GM18858 (cell line): ENCODE measurements at regions not wholly inside any gene's neighbourhood (a gene's known extent, or its start where the extent isn't known, plus 50 kb on each side); places are given as distances from the start of the nearest gene placed in this dataset.

ENCODE experiments used
- ATAC-seq: cut with Tn5 transposase; IDR thresholded peaks from one replicate; pipeline ENCODE4 v1.9.1; 2021; ENCODE audit not compliant: unreplicated experiment

- no peak for ATAC-seq
These were observed 157.5 kb upstream of the FAM9B start for GRCh38 chrX:9191392-9191791.

GRCh38 chrX:9195199-9195880, 161.4 kb upstream of the FAM9B start:
- no peak for ATAC-seq

GRCh38 chrX:9196961-9197640, 163.2 kb upstream of the FAM9B start:
- no peak for ATAC-seq

DNA sequence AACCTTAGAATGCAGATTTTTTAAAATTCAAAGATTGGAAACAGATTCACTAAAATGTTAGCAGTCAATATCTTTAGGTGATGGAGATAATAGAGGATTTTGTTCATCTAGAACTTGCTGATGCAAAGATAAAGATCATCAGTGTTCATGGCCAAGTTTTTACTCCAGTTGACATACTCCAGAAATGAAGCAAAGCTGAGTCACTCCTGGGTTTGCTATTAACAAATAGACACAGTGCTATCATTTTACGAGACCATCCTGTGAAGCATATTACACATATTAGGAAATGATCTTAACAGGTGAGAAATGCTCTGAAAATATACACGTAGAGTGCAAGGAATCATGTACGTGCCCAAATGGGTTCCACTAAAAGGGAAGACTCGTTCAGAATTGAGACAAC, 170.6 kb upstream of the FAM9B start:
- ATAC-seq, result no peak

GRCh38 chrX:9205599-9206223, 171.8 kb upstream of the FAM9B start:
- no peak for ATAC-seq

DNA sequence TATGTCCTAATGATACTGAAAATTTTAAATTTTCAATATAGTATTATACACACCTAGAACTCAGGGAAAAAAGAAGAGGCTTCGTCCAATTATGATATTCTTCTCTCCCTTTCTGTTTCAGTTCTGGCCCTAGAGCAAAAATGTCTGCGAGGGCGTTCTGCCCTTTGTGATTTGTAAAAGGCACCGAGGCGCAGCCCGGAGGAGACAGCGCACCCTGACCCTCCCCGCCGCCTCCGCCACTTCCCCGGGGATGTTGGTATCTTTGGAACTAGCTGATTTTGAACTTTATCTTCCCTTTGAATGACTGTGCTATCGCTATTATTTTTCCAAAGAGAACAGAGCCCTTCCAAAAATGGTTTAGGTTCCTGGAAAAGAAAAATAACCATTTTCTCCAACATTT, 173.2 kb upstream of the FAM9B start:
- no peak for ATAC-seq

DNA sequence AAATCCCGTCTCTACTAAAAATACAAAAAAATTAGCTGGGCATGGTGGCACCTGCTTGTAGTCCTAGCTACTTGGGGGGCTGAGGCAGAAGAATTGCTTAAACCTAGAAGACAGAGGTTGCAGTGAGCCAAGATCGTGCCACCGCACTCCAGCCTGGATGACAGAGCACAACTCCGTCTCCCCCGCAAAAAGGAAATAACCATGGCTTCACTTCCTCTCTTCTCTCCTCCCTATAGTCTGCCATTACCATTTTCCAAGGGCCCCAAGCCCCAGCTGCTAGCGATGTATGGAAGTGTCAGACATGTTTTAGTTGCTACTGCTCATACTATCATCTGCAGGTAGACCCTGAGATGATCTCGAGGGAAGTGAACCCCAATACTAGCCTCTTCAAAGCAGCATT, 177.3 kb upstream of the FAM9B start:
- ATAC-seq, result no peak

DNA sequence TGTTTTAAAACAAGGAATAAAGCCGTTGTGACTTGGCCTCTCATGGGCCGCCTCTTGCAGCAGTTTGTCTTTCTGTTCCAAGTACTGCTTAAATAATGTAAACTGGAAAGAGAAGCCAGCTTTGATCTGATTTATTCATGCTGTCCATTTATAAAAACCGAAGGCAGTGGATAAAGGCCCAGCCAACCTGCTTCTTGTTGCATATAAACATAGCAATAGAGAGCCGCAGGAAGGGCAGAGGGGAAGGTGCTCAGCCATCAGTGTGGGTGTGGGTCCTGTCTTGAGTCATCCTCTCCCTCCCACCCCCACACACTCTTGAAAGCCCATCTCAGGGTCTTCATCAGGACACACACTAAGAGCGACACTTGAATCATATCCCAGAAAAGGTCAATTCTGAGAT, 187.9 kb upstream of the FAM9B start:
- no peak for ATAC-seq

DNA sequence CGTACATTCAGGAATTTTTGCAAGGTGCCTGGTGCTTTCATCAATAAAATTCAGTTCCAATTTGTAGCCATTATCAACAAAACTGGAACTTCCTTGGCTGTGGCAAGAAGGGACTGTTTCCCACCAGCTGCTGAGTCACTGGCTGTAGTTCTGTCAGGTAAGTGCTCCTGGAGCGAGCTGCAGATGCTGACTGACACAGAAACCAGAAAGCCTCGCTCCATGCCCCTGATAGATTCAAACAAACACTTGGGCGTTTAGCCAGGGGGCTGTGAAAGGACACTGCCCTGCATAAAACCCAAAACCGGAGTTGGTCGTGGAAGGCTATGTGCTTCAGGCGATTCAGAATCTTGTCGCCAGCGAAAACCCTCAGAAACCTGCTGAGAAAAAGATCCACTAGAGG, 188.4 kb upstream of the FAM9B start:
- no peak for ATAC-seq

GRCh38 chrX:9227276-9227675, 193.3 kb upstream of the FAM9B start:
- no peak for ATAC-seq

DNA sequence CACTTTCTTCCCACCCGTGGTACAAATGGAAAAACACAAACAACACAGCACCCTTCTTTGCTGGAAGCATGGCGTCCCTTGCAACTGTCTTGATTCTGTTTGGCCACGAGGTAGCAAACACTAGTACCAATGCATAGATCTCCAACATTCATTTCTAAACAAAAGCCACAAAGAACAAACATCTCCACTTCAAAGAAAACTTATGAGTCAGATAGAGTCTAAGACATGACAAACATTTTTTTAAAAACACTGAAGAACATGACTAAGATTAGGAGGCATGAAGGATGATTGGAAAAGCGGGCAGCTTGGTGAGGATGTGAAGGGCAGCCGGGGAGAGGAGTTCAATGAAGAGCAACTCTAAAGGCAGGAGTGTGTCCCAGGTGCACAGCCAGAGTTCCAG, 197.6 kb upstream of the FAM9B start:
- no peak for ATAC-seq

GRCh38 chrX:9233141-9233540, 199.2 kb upstream of the FAM9B start:
- no peak for ATAC-seq

DNA sequence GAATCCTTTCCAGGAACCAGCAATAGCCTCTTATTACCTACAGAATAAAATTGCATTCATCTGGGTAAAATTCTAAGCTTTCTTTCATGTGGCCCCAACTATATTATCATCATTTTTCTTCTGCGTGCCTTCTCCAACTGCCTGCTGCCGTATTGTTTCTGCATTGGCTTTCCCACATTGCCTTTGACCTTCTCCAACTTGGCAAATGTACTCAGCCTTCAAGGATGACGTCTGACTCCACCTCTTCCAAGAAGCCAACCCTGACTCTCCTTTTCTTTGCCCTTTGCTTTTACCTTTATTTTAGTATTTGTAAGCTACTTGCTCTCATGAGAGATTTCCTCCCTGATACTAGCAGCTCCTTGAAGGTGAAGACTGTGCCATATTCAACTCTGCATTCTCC, 200.4 kb upstream of the FAM9B start:
- no peak for ATAC-seq

GRCh38 chrX:9235722-9236121, 201.8 kb upstream of the FAM9B start:
- no peak for ATAC-seq

DNA sequence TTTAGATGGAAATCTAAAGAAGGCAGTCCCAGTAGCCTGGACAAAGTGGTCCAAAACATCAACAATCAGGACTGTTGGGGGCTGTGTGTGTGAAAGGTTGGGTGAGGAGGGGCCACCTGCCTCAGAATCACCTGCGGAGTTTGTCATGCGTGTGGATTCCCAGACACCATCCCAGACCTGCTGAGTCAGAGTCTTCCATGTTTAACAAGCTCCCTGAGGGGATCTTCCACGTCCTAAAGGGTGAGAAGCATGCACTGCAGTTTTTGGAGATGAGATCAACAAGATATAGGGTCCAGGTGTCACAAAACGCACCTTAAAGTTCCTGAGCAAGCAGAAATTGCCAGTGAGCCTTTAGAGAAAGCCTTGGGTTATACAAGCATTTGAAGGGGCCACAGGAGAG, 207.0 kb upstream of the FAM9B start:
- no peak for ATAC-seq

GRCh38 chrX:9241427-9241826, 207.5 kb upstream of the FAM9B start:
- ATAC-seq, result no peak

DNA sequence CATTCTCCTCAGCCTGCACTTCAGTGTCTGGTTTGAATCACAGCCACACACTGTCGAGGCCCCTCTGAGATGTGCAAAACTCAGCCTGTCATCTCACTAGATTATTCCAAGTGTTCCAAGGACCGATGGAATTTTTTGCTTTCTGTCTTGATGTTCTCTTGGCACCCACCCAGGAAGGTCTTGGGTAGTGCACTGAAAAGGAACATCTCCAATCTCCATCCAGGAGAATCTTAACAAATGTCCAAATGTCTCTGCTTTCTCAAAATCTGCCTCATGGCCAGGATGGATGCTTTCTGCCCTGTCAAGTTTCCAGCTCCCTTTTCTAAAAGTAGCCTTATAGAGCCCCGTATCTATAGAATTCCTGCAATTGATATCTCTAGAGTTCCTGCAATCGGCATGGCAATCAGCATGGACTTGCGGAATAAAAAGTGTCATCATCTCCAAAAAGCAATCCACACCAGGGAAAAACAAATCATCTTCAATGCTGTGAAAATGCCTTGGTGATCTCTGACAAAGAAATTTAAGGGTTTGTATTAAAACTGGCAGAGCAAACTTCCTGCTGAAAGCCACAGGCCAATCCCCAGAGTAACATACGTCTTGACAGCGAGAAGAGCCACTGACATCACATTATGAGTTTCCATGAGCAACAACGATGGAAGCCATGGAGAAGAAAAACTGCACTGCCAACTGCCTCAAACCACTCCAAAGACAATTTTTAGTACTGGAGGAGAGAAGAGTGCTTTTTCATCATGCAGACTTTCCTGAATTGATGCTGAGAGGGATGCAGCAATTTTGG, 215.3 kb upstream of the FAM9B start:
- no peak for ATAC-seq

GRCh38 chrX:9252182-9252581, 212.7 kb upstream of the TBL1X start:
- no peak for ATAC-seq

DNA sequence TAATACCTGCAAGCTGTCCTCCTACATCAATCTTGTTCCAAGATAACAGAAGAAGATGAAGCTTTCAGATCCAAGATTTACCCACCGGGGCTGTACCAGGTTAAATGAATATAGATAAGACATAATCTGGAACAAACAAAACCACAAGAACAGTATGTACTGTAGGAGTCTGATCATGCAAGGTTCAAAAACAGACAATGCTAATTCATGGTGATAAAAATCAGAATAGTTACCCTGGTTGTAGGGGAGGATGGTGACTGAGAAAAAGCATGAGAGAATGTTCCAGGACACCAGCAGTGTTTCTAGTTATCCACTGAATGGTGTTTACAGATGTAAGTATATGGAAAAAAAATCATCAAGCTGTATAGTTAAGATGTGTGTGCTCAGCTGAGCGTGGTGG, 211.6 kb upstream of the TBL1X start:
- no peak for ATAC-seq

- no peak for ATAC-seq
These were observed 207.0 kb upstream of the TBL1X start for GRCh38 chrX:9257718-9258420.
